IPS-NIHi11 (cell line): ENCODE measurements at regions not wholly inside any gene's neighbourhood (a gene's known extent, or its start where the extent isn't known, plus 50 kb on each side); places are given as distances from the start of the nearest gene placed in this dataset.
"Not testable (repeated sequence)": the region's sequence is repeated elsewhere in the genome, so short reads cannot be mapped to it uniquely, and the experiment has no call there.

ENCODE experiments used
- DNase-seq: peaks from one replicate; pipeline ENCODE4 v3.0.0; 2012; ENCODE audit warnings: mixed read lengths, low spot score

DNA sequence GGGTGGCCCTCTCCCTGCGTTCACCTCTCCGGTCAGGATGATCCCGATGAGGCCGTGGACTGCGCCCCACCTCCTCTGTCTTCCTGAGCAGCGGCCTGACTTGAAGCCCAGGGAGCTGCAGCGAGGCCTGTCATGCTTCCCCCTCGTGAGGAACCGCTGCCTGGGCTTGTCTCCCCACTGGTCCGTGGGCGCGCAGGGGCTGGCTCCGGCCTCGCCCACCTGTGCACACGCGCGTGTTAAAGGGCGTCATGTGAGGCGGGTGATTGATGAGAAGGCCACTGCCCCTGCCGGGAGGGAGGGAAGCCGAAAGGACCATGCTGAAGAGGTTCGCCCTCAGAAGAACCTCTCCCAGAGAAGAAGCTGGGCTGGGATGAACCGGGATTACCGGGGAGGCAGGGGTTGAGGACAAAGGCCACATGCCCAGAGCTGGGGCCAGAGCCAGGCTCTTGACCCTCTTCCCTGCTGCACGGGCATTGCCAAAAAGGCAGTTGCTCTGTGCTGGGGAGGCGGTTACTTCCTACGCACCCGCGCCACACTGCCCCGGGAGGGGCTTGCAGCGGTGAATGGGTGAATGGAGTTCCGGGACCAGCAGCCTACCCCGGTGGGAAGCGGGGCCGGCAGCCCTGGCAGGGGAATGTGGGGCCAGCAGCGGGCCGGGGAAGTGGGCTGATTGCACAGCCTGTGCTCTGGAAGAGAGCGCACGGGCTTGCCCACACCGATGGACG, 85.9 kb upstream of the GSE1 start:
- no peak for DNase-seq

DNA sequence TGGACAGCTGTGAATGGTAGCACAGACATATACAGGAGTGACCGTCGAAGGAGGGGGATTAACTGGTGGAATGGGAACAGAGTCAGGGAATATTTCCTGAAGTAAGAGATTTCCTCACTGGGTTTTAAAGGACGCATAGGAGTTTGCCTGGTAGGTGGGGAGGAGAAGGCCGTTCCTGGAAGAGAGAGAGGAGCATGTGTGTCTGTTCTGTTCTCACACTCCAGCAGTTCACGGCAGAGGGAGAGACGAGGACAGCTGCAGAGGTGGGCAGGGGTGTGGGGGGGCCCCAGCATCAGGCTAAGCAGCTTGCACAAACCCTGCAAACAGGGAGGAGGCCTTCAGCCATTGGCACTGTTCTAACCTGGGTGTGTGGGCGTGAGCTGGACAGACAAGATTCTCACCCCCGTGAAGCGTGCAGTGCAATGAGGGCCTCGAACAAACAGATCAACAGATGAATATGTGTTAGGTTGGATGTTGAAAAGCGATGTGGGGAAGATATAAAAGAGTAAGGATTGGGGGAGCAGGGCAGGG, 85.3 kb upstream of the GSE1 start:
- no peak for DNase-seq

DNA sequence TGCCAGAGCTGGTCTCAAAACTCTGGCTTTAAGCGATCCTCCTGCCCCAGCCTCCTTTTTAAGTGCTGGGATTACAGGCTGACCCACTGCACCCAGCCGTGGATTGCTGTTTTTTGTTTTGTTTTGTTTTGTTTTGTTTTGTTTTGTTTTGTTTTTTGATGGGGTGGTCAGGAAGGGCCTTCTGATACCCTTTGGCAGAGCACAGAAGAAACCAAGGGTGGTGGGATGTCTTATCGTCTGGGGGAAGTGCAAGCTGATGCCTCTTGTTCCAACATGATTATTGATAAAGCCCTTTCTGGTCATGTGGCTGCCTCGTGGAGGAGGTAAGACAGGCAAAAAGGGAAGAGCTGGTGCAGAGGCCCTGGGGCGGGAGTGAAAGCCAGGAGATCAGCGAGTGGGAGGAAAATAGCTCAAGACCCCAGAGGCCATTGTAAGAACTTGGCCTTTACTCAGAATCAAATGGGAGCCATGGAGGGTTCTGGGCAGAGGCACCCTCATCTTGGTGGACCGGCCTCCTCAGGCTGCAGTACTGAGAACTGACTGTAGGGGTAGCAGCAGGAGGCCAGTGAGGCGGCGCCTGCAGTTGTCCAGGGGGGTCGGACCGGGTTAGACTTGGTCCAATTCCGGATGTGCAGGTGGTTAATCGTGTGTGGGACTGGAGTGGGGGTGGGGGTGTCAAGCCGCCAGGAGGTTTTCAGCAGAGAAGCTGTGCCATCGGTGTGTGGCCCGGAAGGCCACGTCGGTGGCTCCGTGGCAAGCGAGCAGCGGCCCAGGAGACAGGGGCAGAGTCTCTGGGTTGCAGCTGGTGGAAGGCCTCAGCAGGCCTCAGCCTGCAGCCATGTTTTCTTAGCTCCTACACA, 84.4 kb upstream of the GSE1 start:
- no peak for DNase-seq

DNA sequence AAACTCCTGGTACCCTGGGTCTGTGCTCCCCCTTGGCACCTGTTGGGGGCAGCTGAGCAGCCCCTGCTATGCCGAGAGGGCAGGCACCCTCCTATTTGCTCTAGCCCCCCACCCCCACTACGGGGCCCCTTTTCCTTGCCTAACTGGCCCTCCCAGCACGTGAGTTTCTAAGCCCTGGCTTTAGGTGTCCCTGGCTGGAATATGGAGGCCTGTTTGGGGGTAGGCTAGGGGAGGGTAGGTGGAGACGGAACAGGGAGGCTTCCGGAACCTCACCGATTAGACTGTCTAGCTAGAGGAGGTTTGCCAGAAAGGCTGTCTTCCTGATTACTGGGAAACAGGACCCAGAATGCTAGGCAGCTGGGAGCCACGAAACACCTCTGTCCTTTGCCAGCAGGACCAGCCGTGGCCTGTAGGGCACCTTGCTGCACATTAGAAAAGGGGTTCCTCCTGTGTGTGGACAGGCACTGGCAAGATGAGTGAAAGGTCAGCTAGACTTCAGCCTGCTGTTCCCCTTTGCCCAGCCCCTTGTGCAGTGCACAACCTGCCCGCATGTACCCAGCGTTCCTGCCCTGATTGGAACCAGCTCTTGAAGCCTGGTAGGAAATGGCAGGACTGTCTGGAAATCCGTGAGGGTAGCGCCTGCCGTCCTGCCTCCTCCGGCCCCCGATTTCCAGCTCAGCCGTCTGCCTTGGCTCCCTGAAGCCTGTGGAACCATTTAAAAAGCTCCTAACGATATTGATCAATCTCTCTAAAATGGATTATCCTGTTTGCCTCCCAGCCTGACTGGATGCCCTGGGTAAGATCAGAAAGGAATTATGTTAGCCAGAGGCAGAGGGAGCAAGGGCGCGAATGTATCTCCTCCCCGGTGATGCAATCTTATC, 83.4 kb upstream of the GSE1 start:
- DNase-seq = no peak

DNA sequence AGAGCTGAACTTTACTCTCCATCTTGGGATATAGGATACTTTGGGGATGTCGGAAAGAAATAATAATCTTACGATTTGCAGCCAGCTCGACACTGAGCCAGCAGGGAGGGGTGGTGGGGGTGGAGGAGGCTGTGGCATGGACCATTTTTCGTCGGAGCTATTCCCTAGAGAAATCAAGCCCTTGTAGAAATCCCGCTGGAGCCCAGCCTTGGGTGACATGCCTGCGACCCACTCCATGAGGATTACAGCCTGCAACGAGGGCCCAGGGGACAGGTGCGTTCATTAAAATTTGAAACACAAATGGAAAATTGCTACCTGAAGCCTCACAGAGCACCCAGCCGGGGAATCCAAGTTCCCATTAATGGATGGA, 82.8 kb upstream of the GSE1 start:
- DNase-seq = no peak

DNA sequence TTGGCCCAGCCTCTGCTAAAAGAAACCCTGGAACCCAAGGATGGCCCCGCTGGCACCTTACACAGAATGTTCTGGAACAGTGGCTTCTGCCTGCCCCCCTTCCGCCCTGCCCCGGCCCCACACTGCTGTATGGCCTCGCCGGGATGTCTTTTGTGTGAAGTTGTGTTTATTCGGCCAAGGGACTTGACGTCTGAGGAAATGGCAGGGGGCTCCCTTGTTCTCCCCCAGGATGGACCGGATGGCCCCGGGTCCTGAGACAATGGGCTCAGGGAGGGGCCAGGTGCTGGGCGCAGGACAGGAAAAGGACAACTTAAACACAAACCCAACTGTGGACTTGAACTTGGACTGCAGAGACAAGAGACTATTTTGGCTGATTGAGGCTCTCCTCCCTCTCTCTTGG, 81.6 kb upstream of the GSE1 start:
- no peak for DNase-seq

DNA sequence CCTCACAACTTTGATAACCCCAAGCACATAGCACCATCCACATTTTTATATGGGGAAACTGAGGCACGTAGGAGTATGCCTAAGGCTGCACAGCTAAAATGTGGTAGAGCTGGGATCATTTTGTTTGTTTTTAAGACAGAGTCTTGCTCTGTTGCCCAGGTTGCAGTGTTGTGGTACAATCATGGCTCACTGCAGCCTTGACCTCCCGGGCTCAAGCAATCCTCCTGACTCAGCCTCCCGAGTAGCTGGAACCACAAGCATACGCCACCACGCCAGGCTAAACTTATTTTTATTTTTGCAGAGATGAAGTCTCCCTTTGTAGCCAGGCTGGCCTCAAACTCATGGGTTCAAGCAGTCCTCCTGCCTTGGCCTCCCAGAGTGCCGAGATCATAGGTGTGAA, 81.0 kb upstream of the GSE1 start:
- DNase-seq = no peak

DNA sequence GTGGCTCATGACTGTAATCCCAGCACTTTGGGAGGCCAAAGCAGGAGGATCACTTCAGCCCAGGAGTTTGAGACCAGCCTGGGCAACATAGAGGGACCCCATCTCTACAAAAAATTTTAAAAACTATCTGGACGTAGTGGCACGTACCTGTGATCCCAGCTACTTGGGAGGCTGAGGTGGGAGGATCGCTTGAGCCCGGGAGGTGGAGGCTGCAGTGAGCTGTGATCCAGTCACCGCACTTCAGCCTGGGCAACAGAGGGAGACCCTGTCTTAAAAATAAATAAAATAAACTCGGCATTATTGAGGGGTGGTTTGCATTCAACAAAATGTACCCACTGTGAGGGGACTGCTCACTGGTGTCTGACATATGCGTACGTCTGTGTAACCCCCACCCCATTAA, 79.5 kb upstream of the GSE1 start:
- DNase-seq = not testable (repeated sequence)

- no peak for DNase-seq
Observed at GRCh38 chr16:85534536-85535351, 78.4 kb upstream of the GSE1 start.

DNA sequence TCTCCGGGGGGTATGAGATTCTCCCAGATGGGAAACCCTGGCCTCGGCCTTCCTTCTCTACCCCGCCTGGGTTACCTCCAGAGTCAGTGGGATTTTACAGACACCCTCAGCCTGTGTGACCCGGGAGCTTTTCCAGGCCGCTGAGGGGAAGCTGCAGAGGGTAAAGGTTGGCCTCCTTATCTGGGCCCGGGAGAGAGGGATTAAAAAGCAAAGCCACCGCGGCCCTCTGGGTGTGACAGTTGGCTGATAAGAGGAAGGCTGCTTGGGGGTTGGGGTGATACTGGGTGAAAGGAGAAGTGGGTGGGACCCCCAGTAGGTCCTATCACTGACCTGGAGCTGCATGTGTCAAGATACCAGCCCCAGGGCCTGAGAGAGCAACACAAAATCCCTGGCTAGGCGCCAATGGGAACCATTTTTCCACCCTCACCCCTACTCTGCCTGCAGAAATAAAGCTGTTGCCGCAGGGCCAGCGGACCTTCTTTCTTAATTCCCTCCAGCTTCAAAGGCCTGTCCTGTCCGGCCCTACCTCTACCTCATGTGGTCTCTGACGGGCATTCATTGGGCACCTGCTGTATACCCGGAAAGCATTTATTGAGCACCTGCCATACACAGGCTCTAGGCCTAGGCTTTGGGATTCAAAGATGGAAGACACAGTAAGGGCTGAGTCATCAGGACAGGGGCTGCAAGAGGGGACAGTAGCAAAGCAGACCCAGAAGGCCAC, 77.6 kb upstream of the GSE1 start:
- DNase-seq = no peak

DNA sequence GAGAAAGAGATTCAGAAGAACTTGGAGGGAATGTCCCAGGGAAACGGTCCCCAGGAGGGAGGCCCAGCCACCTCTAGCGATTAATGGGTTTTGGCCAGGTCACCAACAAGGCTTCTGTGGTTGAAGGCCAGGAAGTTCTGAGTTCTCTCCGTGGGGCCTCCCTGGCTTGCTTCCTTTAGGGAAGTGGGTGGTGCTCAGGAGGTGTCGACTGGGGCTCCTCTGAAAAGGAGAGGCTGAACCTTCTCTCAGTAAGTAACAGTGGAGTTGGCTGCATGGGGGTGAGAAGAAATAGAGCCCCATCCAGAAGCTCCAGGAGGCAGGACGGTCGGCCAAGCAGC, 77.1 kb upstream of the GSE1 start:
- no peak for DNase-seq

DNA sequence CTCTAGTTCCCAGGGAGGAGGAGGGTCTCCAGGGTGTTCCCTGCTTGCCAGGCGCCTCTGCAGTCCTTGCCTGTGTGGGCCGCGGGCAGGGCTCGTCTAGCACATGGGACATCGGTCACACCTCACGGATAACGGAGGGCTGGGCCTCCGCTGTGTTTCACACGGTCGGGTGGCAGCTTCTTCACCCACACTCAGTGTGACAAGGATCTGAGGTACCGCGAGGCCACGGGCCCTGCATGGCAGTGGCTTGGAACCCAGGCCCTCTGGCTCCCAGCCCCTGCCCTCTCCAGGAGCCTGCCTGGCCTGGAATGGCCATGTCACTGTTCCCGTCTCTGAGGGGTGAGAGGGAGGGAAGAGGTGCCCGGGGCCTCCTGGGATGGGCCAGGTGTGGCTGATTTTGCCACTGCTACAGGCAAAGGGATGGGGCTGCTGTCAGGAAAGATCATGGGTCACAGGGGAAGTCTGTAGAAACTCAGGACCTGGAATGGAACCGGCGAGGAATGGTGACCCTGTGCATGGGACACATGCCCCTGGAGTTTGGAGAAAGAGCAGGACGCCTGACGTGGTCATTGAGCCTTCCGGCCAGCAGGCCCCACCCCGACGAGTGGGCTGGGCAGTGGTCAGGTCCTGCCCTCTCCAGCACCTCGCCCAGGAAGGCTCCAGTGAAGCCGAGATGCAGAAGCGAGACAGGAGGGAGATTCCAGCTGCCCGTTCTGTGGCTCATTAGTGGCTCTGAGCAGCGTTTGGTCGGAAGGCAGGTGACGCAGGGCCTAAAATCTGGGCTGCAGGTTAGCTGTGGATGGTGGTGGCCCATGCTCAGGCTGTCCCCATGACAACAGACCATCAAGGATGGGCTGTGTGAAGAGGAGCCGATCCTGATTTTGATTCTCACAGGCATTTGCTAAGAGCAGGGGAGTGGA, 76.5 kb upstream of the GSE1 start:
- DNase-seq = no peak

DNA sequence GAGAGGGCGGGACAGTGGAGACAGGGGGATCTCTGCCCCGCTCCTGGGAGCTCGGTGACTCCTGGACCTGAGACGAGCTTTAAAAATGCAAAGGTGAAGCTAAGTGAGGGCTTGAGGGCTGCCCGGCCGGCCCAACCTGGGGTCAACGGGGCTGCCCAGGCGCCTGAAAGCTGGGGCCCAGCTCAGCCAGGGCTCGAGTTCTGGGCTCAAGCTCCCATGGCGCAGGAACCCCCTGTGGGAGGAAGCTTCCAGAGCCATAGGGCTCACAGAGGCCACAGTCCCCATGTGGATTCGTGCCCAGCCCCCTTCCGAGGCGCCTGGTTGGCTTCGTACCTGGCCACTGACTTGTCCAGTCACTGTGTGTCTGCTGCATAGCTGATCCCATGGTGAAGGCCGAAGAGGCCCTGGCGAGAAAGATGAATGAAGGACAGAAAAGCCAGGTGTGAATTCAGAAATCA, 75.8 kb upstream of the GSE1 start:
- DNase-seq = no peak

DNA sequence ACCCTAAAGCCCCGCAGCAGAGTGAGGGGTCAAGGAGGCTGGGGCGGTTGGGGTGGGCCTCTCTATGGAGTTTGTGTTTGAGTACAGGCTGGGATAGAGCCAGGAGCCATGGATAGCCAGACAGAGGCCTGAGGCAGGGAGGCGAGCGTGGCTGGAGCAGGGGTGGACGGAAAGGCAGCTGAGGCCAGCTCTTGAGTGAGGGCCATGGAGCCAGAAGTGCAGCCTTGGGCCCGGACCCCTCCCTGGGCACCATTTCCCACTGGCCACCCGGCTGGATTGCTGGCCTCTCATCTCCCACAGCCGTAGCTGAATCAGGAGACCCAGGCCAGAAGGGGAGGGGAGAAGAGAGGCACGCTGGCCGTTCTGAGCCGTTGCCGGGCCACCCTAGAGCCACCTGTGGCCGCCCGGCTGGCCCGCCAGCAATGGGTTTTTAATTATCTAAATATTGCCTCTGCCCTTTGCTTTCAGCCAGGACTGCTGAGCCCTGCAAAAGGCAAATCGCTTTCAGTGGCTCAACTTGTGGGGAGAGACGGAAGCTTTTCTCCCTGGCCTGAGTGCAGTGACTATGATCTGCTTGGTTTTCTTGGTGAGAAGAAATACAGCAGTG, 75.2 kb upstream of the GSE1 start:
- DNase-seq = no peak

GRCh38 chr16:85539084-85539483, 74.0 kb upstream of the GSE1 start:
- DNase-seq = no peak

- no peak for DNase-seq
Observed at GRCh38 chr16:85539629-85540291, 73.4 kb upstream of the GSE1 start.

DNA sequence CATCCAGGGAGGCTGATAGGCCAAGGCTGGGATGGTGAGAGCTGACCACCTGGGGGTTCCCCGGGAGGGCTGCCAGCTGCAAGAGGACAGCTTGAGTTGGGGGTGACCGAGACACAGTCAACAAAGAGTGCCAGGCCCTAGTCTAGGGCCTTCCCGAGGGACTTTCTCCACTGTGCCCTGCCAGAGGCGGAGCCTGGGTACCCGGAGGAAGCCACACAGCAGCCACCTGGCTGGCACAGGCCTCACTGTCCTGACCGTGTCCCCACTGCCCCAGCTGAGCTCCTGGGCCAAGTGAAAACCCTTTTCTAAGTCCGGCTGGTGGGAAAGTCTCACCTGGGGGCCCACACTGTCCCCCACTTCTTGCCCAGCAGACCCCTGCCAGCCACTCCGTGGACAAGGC, 71.9 kb upstream of the GSE1 start:
- DNase-seq = no peak

DNA sequence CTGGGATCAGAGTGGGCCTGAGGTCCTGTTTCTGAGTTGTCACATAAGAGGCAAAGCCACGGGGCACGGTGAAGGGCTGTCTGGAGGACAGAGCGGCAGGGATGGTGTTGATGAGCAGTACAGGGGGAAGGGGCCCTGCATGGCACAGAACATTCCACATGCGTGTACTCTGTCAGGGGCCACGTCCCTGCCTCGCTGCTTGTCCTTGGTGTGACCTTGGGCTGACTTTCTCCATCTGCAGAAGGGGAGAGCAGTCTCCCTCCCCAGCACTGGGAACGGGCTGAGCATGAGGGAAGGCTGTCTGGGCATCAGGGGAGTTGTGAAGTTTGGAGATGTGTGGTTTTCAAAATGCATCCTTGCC, 71.5 kb upstream of the GSE1 start:
- DNase-seq = no peak
